H1 (cell line): ENCODE measurements at regions not wholly inside any gene's neighbourhood (a gene's known extent, or its start where the extent isn't known, plus 50 kb on each side); places are given as distances from the start of the nearest gene placed in this dataset.

Experiments
- CTCF ChIA-PET: fragments of 300-600 bp; sonication (Branson Sonifier 250); formaldehyde crosslinking; loops from one replicate; lab custom pipeline; 2021; ENCODE audit not compliant: partially characterized antibody; lab: Charles Lee
- POLR2A ChIA-PET: fragments of 300-600 bp; sonication (Branson Sonifier 250); formaldehyde crosslinking; loops from one replicate; lab custom pipeline; 2021; ENCODE audit warnings: inconsistent platforms; ENCODE audit not compliant: partially characterized antibody; lab: Charles Lee
- DNase-seq, 2 experiments: peaks; one replicate each; pipeline versions ENCODE4 v3.0.0 to v3.0.0-alpha.2; 2010 to 2022; ENCODE audit warnings: low spot score in 2 of 2, low read depth in 1 of 2, mixed read lengths in 1 of 2
- FAIRE-seq: peaks from 2 replicates; lab custom pipeline; 2011; peaks lifted over from hg19 to GRCh38; lab: Jason Lieb, UNC
- H2AFZ ChIP-seq: 2 replicates; pipeline ENCODE4 v1.8.1; 2012; ENCODE audit warnings: low read length, inconsistent platforms
- H2AK5ac ChIP-seq: 2 replicates; pipeline ENCODE4 v1.6.1; 2013; ENCODE audit warnings: low read depth, low read length
- H2BK120ac ChIP-seq: replicated peaks from 2 replicates; pipeline ENCODE3; 2013; ENCODE audit warnings: low read depth, low read length, inconsistent platforms
- H2BK12ac ChIP-seq: 2 replicates; pipeline ENCODE4 v1.6.1; 2013; ENCODE audit warnings: low read depth, low read length
- H2BK15ac ChIP-seq: 2 replicates; pipeline ENCODE4 v1.6.1; 2013; ENCODE audit warnings: low read length
- H2BK20ac ChIP-seq: 2 replicates; pipeline ENCODE4 v1.6.1; 2013; ENCODE audit warnings: low read length
- H2BK5ac ChIP-seq: 2 replicates; pipeline ENCODE4 v1.6.1; 2013; ENCODE audit warnings: low read depth, low read length
- H3K14ac ChIP-seq: 2 replicates; pipeline ENCODE4 v1.6.1; 2013; ENCODE audit warnings: inconsistent platforms; ENCODE audit not compliant: insufficient read length
- H3K18ac ChIP-seq: 2 replicates; pipeline ENCODE4 v1.6.1; 2013; ENCODE audit warnings: low read length; ENCODE audit errors: extremely low read depth
- H3K23ac ChIP-seq: 2 replicates; pipeline ENCODE4 v1.6.1; 2013; ENCODE audit warnings: inconsistent platforms; ENCODE audit not compliant: insufficient read length
- H3K23me2 ChIP-seq: 2 replicates; pipeline ENCODE4 v1.6.1; 2013; ENCODE audit warnings: low read depth, low read length
- H3K27ac ChIP-seq: 2 replicates; pipeline ENCODE4 v1.6.1; 2011; ENCODE audit warnings: low read depth, low read length, inconsistent platforms
- H3K27me3 ChIP-seq, 4 experiments: replicated peaks in 1 of 4; 1 replicate in 1 of 4; 2 replicates in 3 of 4; pipeline versions ENCODE4 v1.6.1 to v1.8.1; 2011 to 2013; ENCODE audit warnings: low read length in 3 of 4, mild to moderate bottlenecking in 3 of 4, inconsistent platforms in 2 of 4, mixed read lengths in 2 of 4, moderate library complexity in 1 of 4; ENCODE audit not compliant: control insufficient read depth in 3 of 4, insufficient read depth in 3 of 4; ENCODE audit errors: extremely low read depth in 1 of 4
- H3K36me3 ChIP-seq, 4 experiments: 2 replicates each; pipeline versions ENCODE4 v1.6.1 to v1.8.1; 2011 to 2013; ENCODE audit warnings: mild to moderate bottlenecking in 4 of 4, low read length in 3 of 4, moderate library complexity in 2 of 4, control low read depth in 1 of 4, inconsistent platforms in 1 of 4; ENCODE audit not compliant: insufficient read depth in 4 of 4, control insufficient read depth in 2 of 4
- H3K4ac ChIP-seq: replicated peaks from 2 replicates; pipeline ENCODE3; 2013; ENCODE audit warnings: low read length, low read depth, mixed read lengths, inconsistent platforms; ENCODE audit not compliant: insufficient read length
- H3K4me1 ChIP-seq, 4 experiments: replicated peaks in 1 of 4; 1 replicate in 1 of 4; 2 replicates in 3 of 4; pipeline versions ENCODE4 v1.6.1 to v1.8.1; 2011 to 2013; ENCODE audit warnings: low read length in 3 of 4, inconsistent platforms in 2 of 4, mixed read lengths in 1 of 4; ENCODE audit not compliant: insufficient read depth in 4 of 4, control insufficient read depth in 3 of 4
- H3K4me2 ChIP-seq, 2 experiments: 2 replicates each; pipeline versions ENCODE4 v1.6.1 to v1.8.1; 2011 to 2013; ENCODE audit warnings: low read depth in 2 of 2, low read length in 2 of 2, control low read depth in 1 of 2, inconsistent platforms in 1 of 2, mild to moderate bottlenecking in 1 of 2; ENCODE audit not compliant: insufficient read depth in 1 of 2
- H3K4me3 ChIP-seq, 4 experiments: fragments of 200-600, 300-600 bp in 1 of 4; sonication (generic), shearing (Covaris generic), sonication (Bioruptor Twin) in 1 of 4; 2 replicates each; pipeline versions ENCODE4 v1.5.1 to v1.8.1; 2011 to 2016; ENCODE audit warnings: low read length in 4 of 4, low read depth in 3 of 4, control low read depth in 2 of 4, inconsistent platforms in 2 of 4, mild to moderate bottlenecking in 2 of 4, mixed read lengths in 1 of 4, moderate library complexity in 1 of 4; ENCODE audit not compliant: insufficient read depth in 2 of 4; ENCODE audit errors: extremely low read depth in 1 of 4
- H3K56ac ChIP-seq: replicated peaks from 2 replicates; pipeline ENCODE3; 2013; ENCODE audit warnings: low read depth, mild to moderate bottlenecking, mixed read lengths, low read length, inconsistent platforms; ENCODE audit not compliant: insufficient read length
- H3K79me1 ChIP-seq: 2 replicates; pipeline ENCODE4 v1.6.1; 2013; ENCODE audit warnings: low read depth, low read length, control low read depth
- H3K79me2 ChIP-seq, 2 experiments: 2 replicates each; pipeline versions ENCODE4 v1.6.1 to v1.8.1; 2012 to 2013; ENCODE audit warnings: low read length in 2 of 2, mild to moderate bottlenecking in 2 of 2, inconsistent platforms in 1 of 2; ENCODE audit not compliant: insufficient read depth in 2 of 2, control insufficient read depth in 1 of 2
- H3K9ac ChIP-seq, 4 experiments: replicated peaks in 1 of 4; 1 replicate in 1 of 4; 2 replicates in 3 of 4; pipeline versions ENCODE4 v1.6.1 to v1.8.1; 2011 to 2013; ENCODE audit warnings: low read depth in 3 of 4, low read length in 3 of 4, control low read depth in 2 of 4, mild to moderate bottlenecking in 2 of 4, moderate library complexity in 2 of 4, inconsistent platforms in 1 of 4; ENCODE audit errors: extremely low read depth in 1 of 4
- H3K9me3 ChIP-seq, 2 experiments: 2 replicates each; pipeline versions ENCODE4 v1.6.1 to v1.8.1; 2012 to 2013; ENCODE audit warnings: mild to moderate bottlenecking in 2 of 2, moderate library complexity in 2 of 2, control low read depth in 1 of 2, inconsistent platforms in 1 of 2, low read depth in 1 of 2, low read length in 1 of 2, mixed read lengths in 1 of 2; ENCODE audit not compliant: insufficient read depth in 2 of 2
- H4K20me1 ChIP-seq, 2 experiments: replicated peaks in 1 of 2; 2 replicates each; pipeline versions ENCODE3 to v1.8.1; 2011 to 2013; ENCODE audit warnings: inconsistent platforms in 2 of 2, low read length in 2 of 2, mild to moderate bottlenecking in 1 of 2; ENCODE audit not compliant: insufficient read depth in 2 of 2, control insufficient read depth in 1 of 2
- H4K5ac ChIP-seq: 2 replicates; pipeline ENCODE4 v1.6.1; 2013; ENCODE audit warnings: low read length, low read depth, mixed read lengths, inconsistent platforms; ENCODE audit not compliant: insufficient read length
- H4K8ac ChIP-seq: 2 replicates; pipeline ENCODE4 v1.8.0; 2013; ENCODE audit warnings: mild to moderate bottlenecking, moderate library complexity, low read length, inconsistent platforms; ENCODE audit not compliant: insufficient read depth; ENCODE audit errors: extremely low read depth
- H4K91ac ChIP-seq: replicated peaks from 2 replicates; pipeline ENCODE3; 2013; ENCODE audit warnings: low read length, mixed read lengths, inconsistent platforms; ENCODE audit not compliant: insufficient read length
- BACH1 ChIP-seq: IDR thresholded peaks from 2 replicates; pipeline ENCODE4 v1.6.1; 2012; ENCODE audit warnings: low read length, improper control_type of control experiment
- EGR1 ChIP-seq: IDR thresholded peaks from 2 replicates; pipeline ENCODE4 v1.6.1; 2011; ENCODE audit warnings: low read depth, low read length, borderline replicate concordance
- KDM4A ChIP-seq: IDR thresholded peaks from one replicate; pipeline ENCODE4 v1.7.1; 2012; ENCODE audit warnings: low read depth, mild to moderate bottlenecking, moderate library complexity, low read length, inconsistent platforms; ENCODE audit not compliant: severe bottlenecking
- KDM5A ChIP-seq: fragments of 200-600 bp; IDR thresholded peaks from 2 replicates; pipeline ENCODE4 v1.7.1; 2012; ENCODE audit warnings: mild to moderate bottlenecking, low read length, inconsistent platforms, mixed read lengths
- RAD21 ChIP-seq, 2 experiments: IDR thresholded peaks in 1 of 2; conservative IDR thresholded peaks in 1 of 2; 2 replicates each; pipeline ENCODE4 v1.6.1; 2011; ENCODE audit warnings: low read depth in 2 of 2, low read length in 2 of 2, improper control_type of control experiment in 1 of 2, inconsistent platforms in 1 of 2, mild to moderate bottlenecking in 1 of 2, moderate library complexity in 1 of 2
- RBBP5 ChIP-seq: IDR thresholded peaks from 2 replicates; pipeline ENCODE4 v1.7.1; 2012; ENCODE audit warnings: low read depth, mild to moderate bottlenecking, inconsistent platforms, low read length, moderate library complexity, borderline replicate concordance
- SRF ChIP-seq: IDR thresholded peaks from 2 replicates; pipeline ENCODE4 v1.6.1; 2011; ENCODE audit warnings: mild to moderate bottlenecking, low read depth, low read length, moderate library complexity
- YY1 ChIP-seq: IDR thresholded peaks from 2 replicates; pipeline ENCODE4 v1.6.1; 2011; ENCODE audit warnings: low read depth, mild to moderate bottlenecking, low read length
- WGBS, 2 experiments: shearing (Covaris generic) in 1 of 2; methylation state at CpG; one replicate each; pipeline versions ENCODE4 v1.1.6 to v1.1.7; 2013 to 2015; ENCODE audit warnings: low lambda C conversion rate in 2 of 2, mixed read lengths in 2 of 2, inconsistent platforms in 1 of 2, low coverage in 1 of 2, missing lambda C conversion rate in 1 of 2; ENCODE audit not compliant: insufficient replicate concordance in 2 of 2, insufficient coverage in 1 of 2, insufficient read length in 1 of 2; ENCODE audit errors: extremely low coverage in 1 of 2, missing lambda C conversion rate in 1 of 2; 5-methylcytosine and 5-hydroxymethylcytosine counted together

DNA sequence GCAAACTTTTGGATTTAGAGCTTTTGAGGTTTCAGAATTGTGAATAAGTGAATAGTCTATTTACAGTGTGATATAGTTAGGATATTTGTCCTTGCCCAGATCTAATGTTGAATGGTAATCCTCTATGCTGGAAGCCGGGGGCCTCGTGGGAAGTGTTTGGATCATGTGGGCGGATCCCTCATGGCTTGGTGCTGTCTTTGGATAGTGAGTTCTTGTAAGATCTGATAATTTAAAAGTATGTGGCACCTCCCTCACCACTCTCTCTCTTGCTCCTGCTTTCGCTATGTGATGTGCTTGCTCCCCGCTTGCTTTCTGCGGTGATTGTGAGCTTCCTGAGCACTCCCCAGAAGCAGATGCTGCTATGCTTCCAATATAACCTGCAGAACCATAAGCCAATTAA, 128.0 kb upstream of the KCNJ3 start:
- no peak overlapping the region for H2BK5ac ChIP-seq
- H2BK12ac ChIP-seq: no peak overlapping the region
- ChIA-PET POLR2A (interaction anchor here (1.0 kb wide), 1 partner anchor 19 kb away, joined by 4 read pairs; no protein-coding TSS in a partner anchor), CTCF (interaction anchor here (0.8 kb wide), 1 partner anchor 20 kb away, joined by 4 read pairs; no protein-coding TSS in a partner anchor)
- H3K4me1 ChIP-seq: peaks cover 0 to 7% (median 2%) of the 10 kb centered on the region in 4 experiments; a peak in 2 of 7 replicates
- no peak overlapping the region for H3K4me3 ChIP-seq
- no peak overlapping the region for H3K4ac ChIP-seq
- peak overlapping the region; percentile 98 for H2AFZ ChIP-seq
- H3K18ac ChIP-seq: no peak overlapping the region
- H3K36me3 ChIP-seq: no peaks in the 10 kb centered on the region
- no peak overlapping the region for H4K5ac ChIP-seq
- H2AK5ac ChIP-seq: no peak overlapping the region
- no peak overlapping the region for H4K91ac ChIP-seq
- no peaks in the 10 kb centered on the region for H4K20me1 ChIP-seq
- H4K8ac ChIP-seq: 0 out of 2 replicates have a peak overlapping the region, but pooled peaks have one; percentile 57
- TF ChIP-seq BACH1 (no peak), KDM4A (no peak), SRF (no peak), KDM5A (no peak), YY1 (no peak), EGR1 (no peak), RAD21 (IDR thresholded peaks at IDR 0.05 in 1 of 2, conservative IDR thresholded peaks at IDR 0.05 in 1 of 2; ENCODE audit: low read depth in 2 of 2, low read length in 2 of 2) (no peak), RBBP5 (no peak)
- H3K79me2 ChIP-seq: no peaks in the 10 kb centered on the region
- H3K27ac ChIP-seq: no peak overlapping the region; the same call in 1 of the 2 replicates
- no peaks in the 10 kb centered on the region for H3K9me3 ChIP-seq
- no peak overlapping the region for H2BK15ac ChIP-seq
- H3K9ac ChIP-seq: no peak overlapping the region
- H3K79me1 ChIP-seq: no peaks in the 10 kb centered on the region
- H2BK20ac ChIP-seq: no peak overlapping the region
- no peak for FAIRE-seq
- H3K4me2 ChIP-seq: no peak overlapping the region
- no peak overlapping the region for H3K14ac ChIP-seq
- 86% methylated on average over 6 of the region's 6 CpGs; no CpG with 5 or more reads in 1 of the 2 experiments for WGBS, 2 experiments
- H3K27me3 ChIP-seq: no peaks in the 10 kb centered on the region
- DNase-seq: no peak
- no peaks in the 10 kb centered on the region for H3K23me2 ChIP-seq
- H3K23ac ChIP-seq: no peak overlapping the region
- no peak overlapping the region for H2BK120ac ChIP-seq
- H3K56ac ChIP-seq: no peak overlapping the region
